ENCODE measurements at regions not wholly inside any gene's neighbourhood (a gene's known extent, or its start where the extent isn't known, plus 50 kb on each side); places are given as distances from the start of the nearest gene placed in this dataset.

GRCh38 chr6:71444222-71444621, 155.6 kb downstream of the OGFRL1 start:
- no peak for DNase-seq

- no peak for DNase-seq
Measured at GRCh38 chr6:71446057-71446456, 157.4 kb downstream of the OGFRL1 start.

GRCh38 chr6:71446470-71446869, 157.9 kb downstream of the OGFRL1 start:
- DNase-seq, result no peak

GRCh38 chr6:71452697-71453370, 164.2 kb downstream of the OGFRL1 start:
- DNase-seq, result no peak

GRCh38 chr6:71453371-71453706, 164.7 kb downstream of the OGFRL1 start:
- DNase-seq, result no peak

- DNase-seq, result no peak
Measured at GRCh38 chr6:71454056-71454455, 165.4 kb downstream of the OGFRL1 start.

GRCh38 chr6:71457929-71458328, 169.3 kb downstream of the OGFRL1 start:
- DNase-seq, result no peak

GRCh38 chr6:71459162-71459561, 170.6 kb downstream of the OGFRL1 start:
- no peak for DNase-seq

GRCh38 chr6:71460933-71461332, 172.3 kb downstream of the OGFRL1 start:
- DNase-seq, result no peak

- DNase-seq, result no peak
Measured at GRCh38 chr6:71463061-71463460, 174.4 kb downstream of the OGFRL1 start.

GRCh38 chr6:71465096-71465495, 176.5 kb downstream of the OGFRL1 start:
- DNase-seq, result no peak

- no peak for DNase-seq
Measured at GRCh38 chr6:71466362-71466761, 177.8 kb downstream of the OGFRL1 start.

GRCh38 chr6:71468038-71468437, 179.4 kb downstream of the OGFRL1 start:
- no peak for DNase-seq

- DNase-seq, result no peak
Measured at GRCh38 chr6:71468841-71469700, 180.5 kb downstream of the OGFRL1 start.

GRCh38 chr6:71471718-71472117, 183.1 kb downstream of the OGFRL1 start:
- DNase-seq, result no peak

GRCh38 chr6:71473926-71474325, 185.3 kb downstream of the OGFRL1 start:
- no peak for DNase-seq

- DNase-seq, result no peak
Measured at GRCh38 chr6:71474942-71475341, 186.3 kb downstream of the OGFRL1 start.

- no peak for DNase-seq
Measured at GRCh38 chr6:71476371-71476770, 187.8 kb downstream of the OGFRL1 start.

GRCh38 chr6:71476872-71477271, 188.3 kb downstream of the OGFRL1 start:
- DNase-seq, result no peak

- no peak for DNase-seq
Measured at GRCh38 chr6:71478834-71479541, 190.4 kb downstream of the OGFRL1 start.

GRCh38 chr6:71480577-71480976, 192.0 kb downstream of the OGFRL1 start:
- DNase-seq, result no peak

GRCh38 chr6:71481011-71481410, 192.4 kb downstream of the OGFRL1 start:
- no peak for DNase-seq

- no peak for DNase-seq
Measured at GRCh38 chr6:71481801-71482200, 193.2 kb downstream of the OGFRL1 start.

- DNase-seq, result no peak
Measured at GRCh38 chr6:71482742-71483141, 194.1 kb downstream of the OGFRL1 start.

Measured in cerebellar nuclear complex (tissue), 1 donor.